SK-N-SH (cell line): ENCODE measurements at regions not wholly inside any gene's neighbourhood (a gene's known extent, or its start where the extent isn't known, plus 50 kb on each side); places are given as distances from the start of the nearest gene placed in this dataset.

Experiments
- CTCF ChIP-seq: fragments of 200-600 bp; sonication (generic); IDR thresholded peaks from 2 replicates; pipeline ENCODE4 v1.6.1; 2017; ENCODE audit warnings: antibody characterized with exemption, mild to moderate bottlenecking, moderate library complexity
- JUND ChIP-seq: IDR thresholded peaks from 2 replicates; pipeline ENCODE4 v1.4.0; 2012
- MXI1 ChIP-seq: IDR thresholded peaks from 2 replicates; pipeline ENCODE4 v1.6.1; 2012; ENCODE audit warnings: mild to moderate bottlenecking, low read depth, low read length, improper control_type of control experiment
- POLR2AphosphoS5 ChIP-seq: IDR thresholded peaks from 2 replicates; pipeline ENCODE4 v1.6.1; 2012; ENCODE audit warnings: low read depth, low read length
- RCOR1 ChIP-seq: fragments of 150-350 bp; IDR thresholded peaks from 2 replicates; pipeline ENCODE4 v1.6.1; 2017; ENCODE audit warnings: antibody characterized with exemption, low read length
- REST ChIP-seq: IDR thresholded peaks from 2 replicates; pipeline ENCODE4 v1.6.1; 2012; ENCODE audit warnings: mild to moderate bottlenecking, low read depth, low read length, moderate library complexity
- RFX5 ChIP-seq: IDR thresholded peaks from 2 replicates; pipeline ENCODE4 v1.6.1; 2012; ENCODE audit warnings: mild to moderate bottlenecking, improper control_type of control experiment, low read length
- SMC3 ChIP-seq: IDR thresholded peaks from 2 replicates; pipeline ENCODE4 v1.6.1; 2012; ENCODE audit warnings: low read depth, low read length, improper control_type of control experiment
- TAF1 ChIP-seq: IDR thresholded peaks from 2 replicates; pipeline ENCODE4 v1.6.1; 2012; ENCODE audit warnings: low read depth, mild to moderate bottlenecking, low read length, moderate library complexity, borderline replicate concordance
- USF2 ChIP-seq: fragments of 150-350 bp; IDR thresholded peaks from 2 replicates; pipeline ENCODE4 v1.6.1; 2017; ENCODE audit warnings: antibody characterized with exemption, low read length, low read depth, borderline replicate concordance
- YY1 ChIP-seq: IDR thresholded peaks from 2 replicates; pipeline ENCODE4 v1.4.0; 2012; ENCODE audit warnings: low read depth, mild to moderate bottlenecking
- TF ChIP-seq, protein P1 (sequence below): IDR thresholded peaks from 2 replicates; pipeline ENCODE4 v1.4.0; 2012; ENCODE audit warnings: low read depth, borderline replicate concordance

GRCh38 chr5:166909040-166909439, 1382.4 kb upstream of the WWC1 start:
- TF ChIP-seq CTCF: no peak
- TF ChIP-seq, protein P1, sequence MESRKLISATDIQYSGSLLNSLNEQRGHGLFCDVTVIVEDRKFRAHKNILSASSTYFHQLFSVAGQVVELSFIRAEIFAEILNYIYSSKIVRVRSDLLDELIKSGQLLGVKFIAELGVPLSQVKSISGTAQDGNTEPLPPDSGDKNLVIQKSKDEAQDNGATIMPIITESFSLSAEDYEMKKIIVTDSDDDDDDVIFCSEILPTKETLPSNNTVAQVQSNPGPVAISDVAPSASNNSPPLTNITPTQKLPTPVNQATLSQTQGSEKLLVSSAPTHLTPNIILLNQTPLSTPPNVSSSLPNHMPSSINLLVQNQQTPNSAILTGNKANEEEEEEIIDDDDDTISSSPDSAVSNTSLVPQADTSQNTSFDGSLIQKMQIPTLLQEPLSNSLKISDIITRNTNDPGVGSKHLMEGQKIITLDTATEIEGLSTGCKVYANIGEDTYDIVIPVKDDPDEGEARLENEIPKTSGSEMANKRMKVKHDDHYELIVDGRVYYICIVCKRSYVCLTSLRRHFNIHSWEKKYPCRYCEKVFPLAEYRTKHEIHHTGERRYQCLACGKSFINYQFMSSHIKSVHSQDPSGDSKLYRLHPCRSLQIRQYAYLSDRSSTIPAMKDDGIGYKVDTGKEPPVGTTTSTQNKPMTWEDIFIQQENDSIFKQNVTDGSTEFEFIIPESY: no peak
- TF ChIP-seq MXI1: no peak
- no peak for TF ChIP-seq POLR2AphosphoS5
- TF ChIP-seq RFX5: no peak
- TF ChIP-seq SMC3: no peak
- no peak for TF ChIP-seq REST
- no peak for TF ChIP-seq JUND
- TF ChIP-seq USF2: no peak
- TF ChIP-seq RCOR1: no peak
- no peak for TF ChIP-seq TAF1
- TF ChIP-seq YY1: no peak
